GM18858 (cell line): ENCODE measurements at regions not wholly inside any gene's neighbourhood (a gene's known extent, or its start where the extent isn't known, plus 50 kb on each side); places are given as distances from the start of the nearest gene placed in this dataset.
"Not testable (repeated sequence)": the region's sequence is repeated elsewhere in the genome, so short reads cannot be mapped to it uniquely, and the experiment has no call there.

ENCODE experiments used
- ATAC-seq: cut with Tn5 transposase; IDR thresholded peaks from one replicate; pipeline ENCODE4 v1.9.1; 2021; ENCODE audit not compliant: unreplicated experiment

- ATAC-seq = no peak
Measured at GRCh38 chr4:12126474-12126873, 697.8 kb upstream of the HS3ST1 start.

GRCh38 chr4:12124138-12124537 is 695.4 kb upstream of the HS3ST1 start:
- ATAC-seq = no peak

- no peak for ATAC-seq
Measured at GRCh38 chr4:12123707-12124106, 695.0 kb upstream of the HS3ST1 start.

GRCh38 chr4:12122316-12122715 is 693.6 kb upstream of the HS3ST1 start:
- no peak for ATAC-seq

GRCh38 chr4:12120968-12121367 is 692.3 kb upstream of the HS3ST1 start:
- no peak for ATAC-seq

GRCh38 chr4:12118651-12119213 is 690.0 kb upstream of the HS3ST1 start:
- ATAC-seq = peak; percentile 78

- no peak for ATAC-seq
Measured at GRCh38 chr4:12116009-12116552, 687.4 kb upstream of the HS3ST1 start.

GRCh38 chr4:12110627-12111026 is 681.9 kb upstream of the HS3ST1 start:
- no peak for ATAC-seq

- ATAC-seq = not testable (repeated sequence)
Measured at GRCh38 chr4:12109056-12109455, 680.4 kb upstream of the HS3ST1 start.

GRCh38 chr4:12105519-12105918 is 676.8 kb upstream of the HS3ST1 start:
- ATAC-seq = no peak

GRCh38 chr4:12089920-12090319 is 661.2 kb upstream of the HS3ST1 start:
- not testable (repeated sequence) for ATAC-seq

GRCh38 chr4:12084690-12085089 is 656.0 kb upstream of the HS3ST1 start:
- ATAC-seq = no peak

GRCh38 chr4:12071316-12071715 is 642.6 kb upstream of the HS3ST1 start:
- ATAC-seq = no peak

- no peak for ATAC-seq
Measured at GRCh38 chr4:12053966-12054365, 625.3 kb upstream of the HS3ST1 start.

- no peak for ATAC-seq
Measured at GRCh38 chr4:12053556-12053955, 624.9 kb upstream of the HS3ST1 start.

- ATAC-seq = no peak
Measured at GRCh38 chr4:12050357-12050756, 621.7 kb upstream of the HS3ST1 start.

GRCh38 chr4:12042818-12043217 is 614.1 kb upstream of the HS3ST1 start:
- ATAC-seq = no peak

- ATAC-seq = no peak
Measured at GRCh38 chr4:12041828-12042227, 613.1 kb upstream of the HS3ST1 start.

- ATAC-seq = no peak
Measured at GRCh38 chr4:12036450-12036849, 607.8 kb upstream of the HS3ST1 start.

GRCh38 chr4:12028258-12028657 is 599.6 kb upstream of the HS3ST1 start:
- ATAC-seq = no peak

GRCh38 chr4:12022409-12022808 is 593.7 kb upstream of the HS3ST1 start:
- ATAC-seq = no peak

GRCh38 chr4:12016729-12017128 is 588.0 kb upstream of the HS3ST1 start:
- ATAC-seq = no peak

- ATAC-seq = no peak
Measured at GRCh38 chr4:12005471-12005870, 576.8 kb upstream of the HS3ST1 start.
